Superior temporal gyrus (tissue), 1 donor: ENCODE measurements at regions not wholly inside any gene's neighbourhood (a gene's known extent, or its start where the extent isn't known, plus 50 kb on each side); places are given as distances from the start of the nearest gene placed in this dataset.
"Not testable (repeated sequence)": the region's sequence is repeated elsewhere in the genome, so short reads cannot be mapped to it uniquely, and the experiment has no call there.

Source experiments
- DNase-seq: peaks from one replicate; pipeline ENCODE4 v3.0.0-alpha.2; 2016; ENCODE audit errors: extremely low spot score

DNA sequence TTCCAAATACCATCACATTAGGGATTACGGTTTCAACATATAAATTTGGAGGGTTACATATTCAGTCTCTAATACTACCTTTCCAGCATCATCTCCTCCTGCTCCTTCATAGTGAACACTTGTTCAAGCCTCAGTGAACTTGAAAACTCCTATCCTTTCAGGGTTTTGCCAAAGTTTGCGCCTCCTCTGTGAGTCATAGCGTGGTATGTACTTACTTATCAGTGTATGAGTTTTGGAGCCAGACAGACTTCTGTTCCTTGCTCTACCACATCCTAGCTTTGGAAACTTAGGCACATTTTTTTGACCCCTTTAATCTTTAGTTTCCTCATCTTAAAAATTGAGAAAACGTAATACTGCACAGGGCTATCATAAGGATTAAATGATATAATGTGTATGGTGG lies 160.1 kb upstream of the ZC3H12C start:
- no peak for DNase-seq

DNA sequence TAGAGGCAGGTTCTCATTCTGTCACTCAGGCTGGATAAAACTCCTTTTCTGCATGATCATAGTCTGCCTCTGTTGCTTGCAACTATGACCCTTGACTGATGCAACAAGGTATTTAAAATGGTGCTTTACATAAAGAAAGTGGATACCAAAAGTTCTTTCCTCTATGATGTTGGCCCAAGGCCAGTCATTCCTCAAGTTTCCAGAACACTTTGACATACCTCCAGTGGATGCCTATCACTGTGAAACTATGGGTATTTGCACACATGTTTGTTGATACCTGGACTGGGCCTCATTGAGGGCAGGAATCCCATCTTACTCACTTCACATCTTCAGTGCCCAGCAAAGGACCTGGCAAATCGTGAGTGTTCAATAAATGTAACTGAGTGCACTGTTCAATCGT lies 159.0 kb upstream of the ZC3H12C start:
- DNase-seq, result no peak

DNA sequence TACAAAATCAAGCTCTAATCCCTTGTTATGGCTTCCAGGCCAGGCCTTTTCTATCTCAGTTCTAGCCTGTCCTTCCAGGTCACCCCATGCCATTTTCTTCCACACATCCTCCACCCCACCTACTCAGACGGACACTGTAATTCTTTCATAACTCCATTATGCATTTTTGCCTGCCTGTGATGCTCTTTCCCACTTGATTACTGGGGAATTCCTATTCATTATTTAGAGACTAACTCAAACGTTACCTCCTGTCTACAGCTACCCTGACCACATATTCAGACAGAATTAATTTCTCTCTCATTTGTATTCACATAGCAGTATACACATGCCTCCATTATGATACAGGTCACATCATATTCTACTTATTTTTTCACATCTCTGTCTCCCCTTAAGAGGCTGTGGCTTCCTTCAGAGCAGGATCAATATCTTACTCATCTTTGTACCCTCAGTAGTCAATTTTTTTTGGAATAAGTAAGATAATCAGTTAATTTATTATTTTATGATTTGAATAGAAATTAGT lies 156.5 kb upstream of the ZC3H12C start:
- no peak for DNase-seq

DNA sequence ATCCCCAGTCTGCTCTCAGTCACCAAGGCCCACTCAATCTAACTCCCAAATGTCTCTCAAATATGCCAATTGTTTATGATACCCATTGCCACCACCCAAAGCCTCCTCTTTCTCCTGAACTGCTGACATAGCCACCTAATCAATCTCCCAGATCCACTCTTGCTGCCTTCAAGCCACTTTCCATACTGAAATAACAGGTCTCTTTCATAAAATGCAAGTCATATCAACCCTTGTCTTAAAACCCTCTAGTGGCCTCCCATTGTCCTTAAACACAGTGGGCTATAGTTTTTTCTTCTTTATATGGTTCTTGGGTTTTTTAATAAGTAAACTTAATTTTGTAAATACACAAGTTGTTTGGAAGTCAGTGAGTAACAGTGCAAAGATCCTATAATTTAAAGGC lies 155.2 kb upstream of the ZC3H12C start:
- DNase-seq, result no peak

DNA sequence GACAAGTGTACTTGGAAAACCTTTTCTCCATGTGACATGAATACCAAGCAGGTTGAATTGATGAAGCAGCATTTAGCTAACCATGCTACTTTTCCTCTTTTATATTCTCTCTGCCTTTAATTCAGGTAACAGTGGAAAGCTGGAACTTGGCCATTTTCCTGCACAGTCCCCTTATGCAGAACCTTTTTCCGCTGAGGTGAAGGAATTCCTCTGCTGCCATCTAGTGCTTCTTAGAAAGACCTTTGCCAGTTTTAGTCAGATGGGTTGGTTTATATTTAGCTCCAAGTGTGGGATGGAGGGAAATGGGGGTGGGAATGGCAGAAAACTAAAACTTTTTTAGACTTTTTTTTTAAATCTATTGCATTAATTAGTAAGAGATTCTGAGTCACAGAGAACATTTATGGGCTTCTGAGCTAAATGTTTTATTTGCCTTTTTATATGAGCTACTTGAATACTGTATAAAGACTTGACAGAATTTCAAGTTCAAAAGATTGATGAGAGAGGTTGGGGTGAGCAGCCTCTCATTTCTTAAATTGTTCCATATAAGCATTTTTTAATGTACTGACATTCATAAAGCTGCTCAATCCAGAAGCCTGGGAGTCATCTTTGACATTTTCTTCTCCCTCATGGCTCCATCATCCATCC lies 153.9 kb upstream of the ZC3H12C start:
- peak; percentile 82 for DNase-seq

DNA sequence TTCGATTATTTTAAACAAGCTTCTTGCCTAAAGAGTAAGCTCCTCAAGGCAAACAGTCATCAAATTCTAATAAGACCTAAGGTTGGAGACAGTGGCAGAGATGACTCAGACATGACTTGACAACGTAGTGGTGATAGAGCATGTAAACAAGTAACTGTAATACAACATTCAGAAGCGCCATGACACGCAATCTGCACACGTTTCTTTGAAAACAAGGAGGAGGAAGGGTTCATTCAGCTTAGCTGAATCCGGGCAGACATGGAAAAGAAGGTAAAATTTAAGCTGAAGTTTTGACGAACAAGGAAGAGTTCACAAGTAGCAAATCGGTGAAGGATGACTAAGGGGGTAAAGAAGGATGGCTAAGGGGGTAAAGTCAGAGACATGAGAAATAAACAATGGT lies 152.4 kb upstream of the ZC3H12C start:
- no peak for DNase-seq

DNA sequence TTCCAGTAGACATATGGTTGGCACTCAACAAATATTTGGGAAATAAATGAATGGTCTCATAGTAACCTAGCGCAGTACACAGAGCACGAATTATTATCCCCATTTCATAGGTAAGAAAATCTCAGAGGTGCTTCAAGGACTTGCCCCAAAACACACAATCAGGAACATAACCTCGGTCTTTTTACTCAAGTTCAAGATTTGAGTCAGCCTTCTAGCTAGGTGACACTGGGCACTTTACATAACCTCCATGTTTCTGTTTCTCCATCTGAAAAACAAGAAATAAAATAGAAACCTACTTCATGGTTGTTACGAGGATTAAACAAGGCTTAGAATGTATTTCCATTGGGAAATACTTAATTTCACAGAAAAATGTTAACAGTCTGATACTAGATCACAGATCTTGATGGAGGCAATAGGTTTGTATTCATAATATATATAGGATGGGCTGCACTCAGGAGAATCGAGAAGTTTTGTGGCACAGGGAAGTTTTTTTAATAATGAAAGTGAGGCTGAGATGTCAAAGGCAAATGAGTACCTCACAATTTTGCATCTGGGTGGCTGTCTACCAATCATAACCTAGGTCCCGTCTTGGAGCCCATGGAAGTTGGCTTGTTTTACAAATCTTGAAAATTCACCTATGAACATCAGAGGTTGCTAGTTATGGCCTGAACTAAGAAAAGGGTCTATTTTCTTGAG lies 147.4 kb upstream of the ZC3H12C start:
- no peak for DNase-seq

DNA sequence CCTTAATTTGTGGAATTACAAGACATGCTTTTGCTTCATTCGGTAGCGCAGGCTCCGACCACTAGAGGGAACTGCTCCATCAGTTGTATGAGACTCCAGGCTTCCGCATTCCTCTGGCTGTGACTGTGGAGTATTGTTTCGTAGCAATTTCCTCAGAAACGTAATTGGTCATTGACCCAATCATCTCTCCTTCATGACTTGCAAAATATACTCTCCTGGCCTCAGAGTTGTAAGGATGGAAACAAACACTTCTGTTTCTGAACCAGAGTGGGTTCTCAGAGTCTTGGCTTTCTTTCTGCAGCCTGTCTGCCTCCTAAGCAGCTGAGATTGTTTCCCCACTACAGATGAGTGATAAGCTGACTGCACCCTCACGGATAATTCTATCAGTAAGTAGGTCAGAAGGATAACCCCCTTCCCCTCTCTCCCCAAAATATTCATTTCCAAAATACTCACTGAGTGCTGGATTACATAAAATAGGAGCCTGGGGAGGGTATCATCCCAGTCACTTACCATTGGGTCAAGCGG lies 146.8 kb upstream of the ZC3H12C start:
- DNase-seq, result peak; percentile 97

DNA sequence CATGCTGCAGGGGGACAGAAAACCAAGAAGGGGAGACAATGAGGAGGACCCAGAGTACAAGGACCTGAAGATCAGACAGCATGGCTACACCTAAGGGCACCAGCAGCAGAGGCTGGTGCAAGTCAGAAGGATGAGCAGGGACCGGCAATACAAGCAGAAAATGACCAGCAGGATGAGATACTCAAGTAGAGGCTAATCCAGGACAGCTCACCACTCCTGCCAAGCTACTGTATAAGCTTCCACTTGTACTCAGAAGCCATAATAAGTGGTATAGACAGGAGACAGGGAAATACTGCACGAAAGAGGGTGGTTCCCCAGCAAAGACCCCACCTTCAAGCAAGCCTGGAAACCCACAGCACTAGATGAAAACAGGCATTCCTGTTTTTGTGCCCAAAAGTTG lies 138.7 kb upstream of the ZC3H12C start:
- DNase-seq, result no peak

DNA sequence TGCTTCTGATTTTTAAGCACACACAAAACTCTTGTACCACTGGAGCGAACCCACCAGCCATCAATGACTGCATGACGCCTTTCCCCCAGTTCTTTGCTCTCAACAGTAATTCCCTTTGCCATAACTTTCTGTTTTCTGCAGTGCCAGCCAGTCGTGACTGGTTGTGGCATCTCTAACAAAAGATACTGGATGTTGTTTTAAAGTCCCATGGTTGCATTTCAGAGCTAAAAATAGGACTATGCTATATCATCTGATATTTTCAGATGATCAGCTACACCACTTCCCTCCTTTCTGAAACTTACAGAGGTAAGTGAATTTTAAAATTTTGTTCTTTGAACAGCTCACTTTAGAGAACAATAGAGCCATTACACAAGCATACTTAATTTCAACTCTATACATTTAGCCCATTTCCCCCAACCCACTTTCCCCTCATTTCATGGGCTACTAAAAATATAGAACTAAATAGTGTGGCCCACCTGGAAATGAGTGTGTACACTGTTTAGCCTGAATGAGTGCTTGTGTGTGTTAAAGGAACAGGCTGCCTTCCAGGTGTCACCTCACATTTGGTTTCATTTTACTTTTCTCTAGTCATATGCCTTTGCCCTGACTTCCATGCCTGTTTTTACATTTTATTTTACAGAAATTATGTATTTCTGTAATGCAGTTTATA lies 136.9 kb upstream of the ZC3H12C start:
- no peak for DNase-seq

DNA sequence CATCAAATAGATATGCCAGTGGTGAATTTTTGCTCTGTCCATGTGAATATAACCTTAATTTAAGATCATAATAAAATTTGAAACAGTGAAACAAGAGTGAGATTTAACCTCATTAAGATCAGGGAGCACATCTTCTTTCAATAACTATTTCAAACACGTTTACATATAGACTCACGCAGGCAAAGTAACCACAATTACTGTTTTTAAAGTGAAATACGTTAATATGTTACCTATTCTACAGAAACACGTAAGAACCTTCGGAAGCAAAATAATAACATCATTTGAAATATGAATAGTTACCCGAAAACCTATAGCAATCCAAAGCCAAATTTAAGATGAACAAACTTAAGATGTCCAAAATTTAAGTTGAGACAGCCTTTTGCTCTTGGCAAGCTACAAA lies 136.2 kb upstream of the ZC3H12C start:
- DNase-seq, result no peak

DNA sequence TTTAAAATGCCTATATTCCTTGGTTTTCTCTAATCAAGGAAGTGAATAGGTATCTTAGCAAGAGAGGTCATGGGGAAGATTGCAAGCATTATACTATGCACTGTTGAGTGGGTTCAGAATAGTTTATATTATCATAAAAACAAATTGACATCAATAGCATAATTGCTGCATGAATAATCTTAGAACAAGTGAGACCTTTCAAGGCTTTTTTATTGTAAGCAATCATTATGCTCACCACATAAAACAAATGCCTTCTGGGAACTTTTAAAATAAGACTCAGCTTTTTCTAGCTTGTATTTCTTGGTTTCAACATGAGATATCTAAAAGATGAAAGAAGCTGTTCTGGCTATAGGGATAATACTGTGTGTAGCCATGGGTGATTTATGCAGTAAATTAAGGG lies 135.6 kb upstream of the ZC3H12C start:
- no peak for DNase-seq

DNA sequence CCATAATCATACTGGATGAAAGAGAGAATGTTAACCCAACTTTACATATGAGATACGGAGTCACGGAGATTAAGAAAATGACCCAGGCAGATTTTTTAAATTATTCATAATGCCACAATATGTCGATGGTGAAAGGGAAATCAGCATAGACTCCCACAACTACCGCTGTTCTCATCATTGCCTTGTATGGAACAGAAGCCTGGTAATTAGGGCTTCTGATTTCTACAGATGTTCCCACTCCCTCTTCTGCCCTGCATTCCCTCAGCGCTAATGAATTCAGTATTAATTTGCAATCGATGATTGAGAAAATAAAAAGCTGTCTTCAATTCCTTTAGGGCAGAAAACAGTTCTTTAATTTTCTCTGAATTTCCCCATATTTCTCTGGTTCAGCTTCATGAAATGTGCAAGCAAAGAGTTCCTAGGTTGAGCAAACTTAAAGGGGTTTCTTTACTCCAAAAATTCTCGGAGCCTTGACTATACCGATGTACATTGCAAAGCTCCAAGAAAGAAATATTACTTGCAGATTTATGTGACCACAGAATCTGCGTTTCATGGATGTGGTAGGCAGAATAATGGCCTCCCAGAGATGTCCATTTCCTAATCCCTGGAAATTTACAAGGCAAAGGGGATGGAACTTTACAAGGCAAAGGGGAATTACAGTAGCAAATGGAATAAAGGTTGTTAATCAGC lies 134.9 kb upstream of the ZC3H12C start:
- DNase-seq, result no peak

DNA sequence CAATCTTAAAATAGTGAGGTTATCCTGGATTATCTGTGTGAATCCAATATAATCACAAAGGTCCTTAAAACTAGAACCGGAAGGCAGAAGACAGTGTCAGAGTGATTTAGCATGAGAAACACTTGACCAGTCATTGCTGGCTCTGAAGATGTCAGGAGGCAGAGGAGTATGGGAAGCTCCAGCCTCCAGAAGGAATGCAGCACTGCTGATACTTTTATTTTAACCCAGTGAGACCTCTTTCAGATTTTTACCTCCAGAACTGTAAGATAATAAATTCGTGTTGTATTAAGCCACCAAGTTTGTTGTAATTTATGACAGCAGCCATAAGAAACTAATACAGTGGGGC lies 134.4 kb upstream of the ZC3H12C start:
- DNase-seq, result no peak

DNA sequence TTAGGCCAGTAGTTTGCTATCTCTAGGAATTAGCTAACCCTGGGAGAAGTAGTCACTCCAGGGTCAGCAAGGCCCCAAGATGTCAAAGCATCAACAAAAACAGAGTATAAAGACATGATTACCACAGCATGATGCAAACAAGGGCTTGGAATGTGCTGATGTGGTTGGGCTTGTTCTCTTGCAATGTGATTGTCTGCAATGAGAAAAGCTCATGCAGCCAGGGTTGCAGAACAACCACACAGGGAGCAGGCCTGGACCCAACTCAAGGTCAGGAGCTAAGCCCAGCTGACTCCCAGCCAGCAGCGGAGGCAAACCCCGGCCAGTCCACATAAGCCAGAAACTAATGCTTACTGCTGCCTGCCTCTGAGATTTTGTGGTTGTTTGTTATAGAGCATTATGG lies 132.4 kb upstream of the ZC3H12C start:
- no peak for DNase-seq

DNA sequence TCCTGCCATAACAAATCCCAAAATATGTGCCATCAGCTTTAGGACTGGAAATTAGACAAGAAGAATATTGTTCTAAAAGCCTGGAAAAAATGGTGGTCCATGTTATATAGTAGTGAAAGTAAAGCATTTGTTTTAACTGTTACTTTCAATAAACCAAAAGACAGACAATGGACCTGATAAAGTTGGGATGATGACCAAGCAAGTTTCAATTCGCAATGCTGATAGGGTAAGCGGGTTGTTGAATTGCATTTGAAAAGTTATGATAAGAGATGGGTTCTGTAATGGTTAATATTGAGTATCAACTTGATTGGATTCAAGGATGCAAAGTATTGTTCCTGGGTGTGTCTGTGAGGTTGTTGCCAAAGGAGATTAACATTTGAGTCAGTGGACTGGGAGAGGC lies 131.9 kb upstream of the ZC3H12C start:
- DNase-seq, result no peak

DNA sequence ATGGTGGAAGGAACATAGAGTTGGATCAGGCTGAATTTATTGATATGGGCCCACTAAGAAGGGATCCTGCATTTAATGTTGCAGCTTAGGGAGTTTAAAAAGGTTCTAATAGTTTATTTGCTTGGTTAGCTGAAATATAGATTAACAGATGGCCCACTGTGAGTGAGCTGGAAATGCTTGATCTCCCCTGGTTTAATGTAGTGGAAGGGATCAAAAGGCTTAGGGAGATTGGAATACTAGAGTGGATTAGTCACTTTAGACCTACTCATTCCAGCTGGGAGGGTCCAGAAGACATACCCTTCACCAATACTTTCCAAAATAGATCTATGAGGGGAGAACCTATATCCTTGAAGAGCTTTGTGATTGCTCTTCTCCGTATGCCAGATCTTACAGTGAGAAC lies 130.1 kb upstream of the ZC3H12C start:
- DNase-seq, result no peak

DNA sequence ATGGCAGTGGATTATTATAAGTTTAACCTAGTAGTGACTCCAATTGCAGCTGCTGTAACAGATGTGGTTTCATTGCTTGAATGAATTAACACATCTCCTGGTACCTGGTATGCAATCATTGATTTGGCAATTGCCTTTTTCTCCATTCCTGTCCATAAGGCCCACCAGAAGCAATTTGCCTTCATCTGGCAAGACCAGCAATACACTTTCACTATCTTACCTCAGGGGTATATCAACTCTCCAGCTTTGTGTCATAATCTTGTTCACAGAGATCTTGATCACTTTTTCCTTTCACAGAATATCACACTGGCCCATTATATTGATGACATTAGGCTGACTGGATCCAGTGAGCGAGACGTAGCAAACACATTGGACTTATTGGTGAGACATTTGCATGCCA lies 128.7 kb upstream of the ZC3H12C start:
- DNase-seq, result no peak

DNA sequence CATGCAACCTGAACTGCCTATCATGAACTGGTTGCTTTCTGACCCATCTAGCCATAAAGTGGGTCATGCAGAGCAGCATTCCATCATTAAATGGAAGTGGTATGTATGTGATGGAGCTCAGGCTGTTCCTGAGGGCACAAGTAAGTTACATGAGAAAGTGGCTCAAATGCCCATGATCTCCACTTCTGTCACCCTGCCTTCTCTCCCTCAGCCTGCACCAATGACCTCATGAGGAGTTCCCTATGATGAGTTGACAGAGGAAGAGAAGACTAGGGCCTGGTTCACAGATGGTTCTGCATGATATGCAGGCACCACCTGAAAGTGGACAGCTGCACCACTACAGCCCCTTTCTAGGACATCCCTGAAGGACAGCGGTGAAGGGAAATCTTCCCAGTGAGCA lies 127.7 kb upstream of the ZC3H12C start:
- not testable (repeated sequence) for DNase-seq

DNA sequence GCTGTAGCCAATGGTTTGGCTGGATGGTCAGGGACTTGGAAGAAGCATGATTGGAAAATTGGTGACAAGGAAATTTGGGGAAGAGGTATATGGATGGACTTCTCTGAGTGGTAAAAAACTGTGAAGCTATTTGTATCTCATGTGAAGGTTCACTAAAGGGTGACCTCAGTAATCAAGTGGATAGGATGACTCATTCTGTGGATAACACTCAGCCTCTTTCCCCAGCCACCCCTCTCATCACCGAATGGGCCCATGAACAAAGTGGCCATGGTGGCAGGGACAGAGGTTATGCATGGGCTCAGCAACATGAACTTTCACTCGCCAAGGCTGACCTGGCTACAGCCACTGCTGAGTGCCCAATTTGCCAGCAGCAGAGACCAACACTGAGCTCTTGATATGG lies 127.3 kb upstream of the ZC3H12C start:
- DNase-seq, result not testable (repeated sequence)

DNA sequence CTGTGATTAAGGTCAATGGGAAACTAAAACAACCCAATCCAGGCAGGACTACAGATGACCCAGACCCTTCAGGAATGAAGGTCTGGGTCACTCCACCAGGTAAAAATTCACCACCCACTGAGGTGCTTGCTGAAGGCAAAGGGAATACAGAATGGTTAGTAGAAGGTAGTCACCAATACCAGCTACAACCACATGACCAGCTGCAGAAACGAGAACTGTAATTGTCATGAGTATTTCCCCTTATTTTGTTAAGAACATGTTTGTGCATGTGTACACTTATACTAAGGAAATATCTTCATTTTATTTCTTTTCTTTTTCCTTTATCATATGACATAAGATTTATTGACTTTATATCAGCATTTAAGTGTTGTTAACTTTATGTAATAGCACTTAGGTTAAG lies 126.1 kb upstream of the ZC3H12C start:
- not testable (repeated sequence) for DNase-seq

DNA sequence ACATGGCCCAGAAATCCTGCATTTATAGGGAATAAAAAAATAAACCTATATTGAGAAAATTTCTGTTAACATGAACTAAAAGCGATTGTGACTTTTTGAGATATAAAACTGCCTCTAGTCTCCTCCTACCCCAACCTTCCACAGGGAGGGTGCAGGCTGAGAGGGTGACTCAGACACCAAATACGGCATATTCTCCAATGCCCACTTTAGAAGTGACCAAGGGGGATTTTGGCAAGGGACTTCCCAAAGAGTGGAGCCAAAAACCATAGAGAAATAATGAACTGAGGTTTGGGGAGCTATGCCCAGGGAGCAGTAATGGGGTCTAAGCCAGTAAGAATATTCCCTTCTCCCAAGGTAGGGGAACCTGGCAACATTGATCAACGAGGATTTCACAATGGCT lies 124.9 kb upstream of the ZC3H12C start:
- DNase-seq, result no peak
